ENCODE measurements at regions not wholly inside any gene's neighbourhood (a gene's known extent, or its start where the extent isn't known, plus 50 kb on each side); places are given as distances from the start of the nearest gene placed in this dataset.
"Not testable (repeated sequence)": the region's sequence is repeated elsewhere in the genome, so short reads cannot be mapped to it uniquely, and the experiment has no call there.

GRCh38 chr1:101406681-101407080 is 169.9 kb downstream of the S1PR1 start:
- Mint-ChIP-seq H3K27ac (no peak overlapping the region), H3K4me1 (ENCODE audit: low read depth) (no peaks in the 10 kb centered on the region), H3K27me3 (ENCODE audit: low read depth) (peaks cover 15% of the 10 kb centered on the region), H3K9me3 (no peaks in the 10 kb centered on the region), H3K36me3 (ENCODE audit: low read depth) (no peaks in the 10 kb centered on the region), H3K4me3 (no peak overlapping the region)

DNA sequence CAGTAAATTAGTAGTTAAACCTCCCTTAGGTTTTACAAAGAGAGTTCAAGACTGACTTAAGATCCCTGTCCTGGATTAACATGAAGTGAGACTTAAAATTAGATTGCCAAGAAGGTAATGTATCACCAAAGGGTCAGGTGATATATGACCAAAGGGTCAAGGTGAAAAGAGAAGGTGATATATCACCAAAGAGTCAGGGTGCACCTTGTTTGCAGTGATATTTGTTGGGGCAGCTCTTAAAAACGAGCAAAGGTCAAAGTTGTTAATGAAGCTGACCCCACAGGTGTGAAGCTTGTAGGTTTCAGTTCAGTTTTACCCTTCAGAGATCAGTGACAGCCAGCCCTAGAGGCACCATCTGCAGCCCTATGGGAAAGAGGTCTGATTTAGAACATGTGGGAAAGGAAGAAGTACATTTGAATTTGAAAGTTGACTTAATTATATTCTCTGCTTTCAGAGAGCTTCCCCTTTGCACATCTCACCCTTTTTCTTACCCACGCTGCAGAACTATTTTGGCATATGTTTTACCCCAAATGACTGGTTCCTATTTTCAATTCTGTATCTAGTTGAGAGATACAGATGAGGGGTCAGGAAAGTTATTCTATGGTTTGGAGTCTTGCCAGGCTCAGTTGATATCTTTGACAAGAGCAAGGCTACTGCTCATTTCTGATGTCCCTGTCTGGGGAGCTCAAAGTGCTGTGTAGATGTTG is 170.8 kb downstream of the S1PR1 start:
- Mint-ChIP-seq H3K4me3 (no peak overlapping the region), H3K9me3 (no peaks in the 10 kb centered on the region), H3K36me3 (ENCODE audit: low read depth) (no peaks in the 10 kb centered on the region), H3K27me3 (ENCODE audit: low read depth) (peaks cover 20% of the 10 kb centered on the region), H3K27ac (no peak overlapping the region), H3K4me1 (ENCODE audit: low read depth) (no peaks in the 10 kb centered on the region)

DNA sequence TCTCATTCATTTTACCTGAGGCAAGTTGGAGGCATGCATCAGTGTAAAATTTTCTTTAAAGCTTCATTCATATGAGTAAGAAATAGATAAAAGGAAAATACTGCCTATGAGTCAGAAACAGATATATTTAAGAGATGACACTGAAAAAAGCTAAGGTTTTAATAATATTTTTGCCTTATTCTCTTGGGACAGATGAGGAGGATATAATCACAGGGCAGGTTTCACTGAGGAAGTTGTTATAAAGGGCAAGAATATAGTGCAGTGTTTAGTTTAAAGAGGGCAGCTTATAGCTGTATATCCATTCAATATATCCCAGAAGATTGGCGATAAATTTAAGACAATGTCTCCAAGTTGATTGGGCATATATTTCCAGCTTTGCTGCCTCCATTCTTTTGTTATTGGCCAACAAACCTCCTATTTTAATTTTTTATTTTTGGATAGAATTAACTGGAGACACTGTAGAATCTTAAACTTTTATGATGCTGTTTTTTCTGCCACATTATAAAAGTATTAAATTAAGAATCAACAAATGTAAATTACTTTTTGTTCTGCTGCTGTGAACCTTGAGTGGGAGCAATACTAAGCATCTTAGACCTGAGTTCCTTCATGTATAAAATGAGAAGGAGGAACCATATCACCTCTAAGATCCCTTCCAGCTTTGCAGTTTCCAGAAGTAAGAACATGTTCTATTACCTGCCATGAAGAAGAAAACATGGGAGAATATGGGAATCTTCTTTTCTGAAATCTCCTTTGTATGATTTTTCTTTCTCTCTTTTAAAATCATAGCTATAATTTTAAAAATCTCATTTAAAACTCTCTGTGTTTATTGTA is 171.6 kb downstream of the S1PR1 start:
- no peaks in the 10 kb centered on the region for H3K9me3 Mint-ChIP-seq

DNA sequence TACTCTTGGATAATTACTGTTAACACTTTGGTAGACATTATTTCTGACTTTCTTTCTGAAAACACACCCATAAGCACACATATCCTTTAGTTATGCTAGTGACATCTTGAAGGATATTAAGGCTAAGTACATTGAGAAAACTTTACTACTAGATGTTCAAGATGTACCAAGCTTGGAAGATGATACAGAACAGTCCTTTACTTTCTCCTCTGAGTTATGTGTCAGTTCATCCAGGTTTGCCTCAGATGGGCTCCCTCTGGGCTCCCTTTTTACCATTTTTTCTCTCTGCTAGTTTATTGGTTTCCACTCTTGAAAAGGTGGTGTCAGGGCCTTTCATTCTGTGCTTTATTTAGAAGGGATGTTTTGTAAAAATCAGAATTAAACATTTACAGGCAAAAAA is 172.3 kb downstream of the S1PR1 start:
- Mint-ChIP-seq H3K27ac (no peak overlapping the region), H3K4me1 (ENCODE audit: low read depth) (no peaks in the 10 kb centered on the region), H3K9me3 (no peaks in the 10 kb centered on the region), H3K27me3 (ENCODE audit: low read depth) (peaks cover 30% of the 10 kb centered on the region), H3K4me3 (no peak overlapping the region), H3K36me3 (ENCODE audit: low read depth) (no peaks in the 10 kb centered on the region)

More for the DNA sequence above, 171.6 kb downstream of the S1PR1 start:
- no peak overlapping the region for H3K27ac Mint-ChIP-seq
- no peak overlapping the region for H3K4me3 Mint-ChIP-seq
- no peaks in the 10 kb centered on the region for H3K36me3 Mint-ChIP-seq (ENCODE audit: low read depth)
- no peaks in the 10 kb centered on the region for H3K4me1 Mint-ChIP-seq (ENCODE audit: low read depth)
- H3K27me3 Mint-ChIP-seq (ENCODE audit: low read depth) = peaks cover 27% of the 10 kb centered on the region

GRCh38 chr1:101410048-101410878 is 173.4 kb downstream of the S1PR1 start:
- no peak overlapping the region for H3K4me3 Mint-ChIP-seq
- no peaks in the 10 kb centered on the region for H3K4me1 Mint-ChIP-seq (ENCODE audit: low read depth)
- H3K27me3 Mint-ChIP-seq (ENCODE audit: low read depth) = peaks cover 42% of the 10 kb centered on the region
- H3K36me3 Mint-ChIP-seq (ENCODE audit: low read depth) = no peaks in the 10 kb centered on the region
- H3K9me3 Mint-ChIP-seq = no peaks in the 10 kb centered on the region
- H3K27ac Mint-ChIP-seq = no peak overlapping the region

DNA sequence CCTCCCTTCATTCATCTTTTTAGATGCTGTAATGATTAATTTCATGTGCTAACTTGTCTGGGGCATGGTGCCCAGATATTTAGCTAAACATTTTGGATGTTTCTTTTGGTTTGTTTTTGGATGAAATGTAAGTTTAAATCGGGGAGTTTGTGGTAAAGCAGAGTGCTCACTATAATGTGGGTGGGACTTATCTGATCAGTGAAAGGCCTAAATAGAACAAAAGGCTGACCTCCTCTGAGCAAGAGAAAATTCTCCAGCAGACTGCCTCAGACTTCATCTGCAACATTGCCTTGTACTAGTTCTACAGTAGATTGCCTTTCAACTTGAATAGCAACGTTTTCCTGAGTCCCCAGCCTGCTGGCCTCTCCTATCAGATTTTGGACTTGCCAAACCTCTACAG is 183.6 kb downstream of the S1PR1 start:
- H3K27ac Mint-ChIP-seq = no peak overlapping the region
- no peak overlapping the region for H3K4me3 Mint-ChIP-seq
- H3K4me1 Mint-ChIP-seq (ENCODE audit: low read depth) = no peaks in the 10 kb centered on the region
- peaks cover 3% of the 10 kb centered on the region for H3K9me3 Mint-ChIP-seq
- H3K36me3 Mint-ChIP-seq (ENCODE audit: low read depth) = no peaks in the 10 kb centered on the region
- peaks cover 12% of the 10 kb centered on the region for H3K27me3 Mint-ChIP-seq (ENCODE audit: low read depth)

GRCh38 chr1:101428083-101428482 is 191.3 kb downstream of the S1PR1 start:
- peaks cover 36% of the 10 kb centered on the region for H3K27me3 Mint-ChIP-seq (ENCODE audit: low read depth)
- H3K36me3 Mint-ChIP-seq (ENCODE audit: low read depth); H3K4me1 Mint-ChIP-seq (ENCODE audit: low read depth); H3K27ac Mint-ChIP-seq; H3K4me3 Mint-ChIP-seq: not testable (repeated sequence)
- H3K9me3 Mint-ChIP-seq = peaks cover 11% of the 10 kb centered on the region

GRCh38 chr1:101428562-101428961 is 191.7 kb downstream of the S1PR1 start:
- Mint-ChIP-seq H3K27me3 (ENCODE audit: low read depth) (peaks cover 36% of the 10 kb centered on the region), H3K9me3 (peaks cover 11% of the 10 kb centered on the region), H3K4me1 (ENCODE audit: low read depth) (no peaks in the 10 kb centered on the region), H3K36me3 (ENCODE audit: low read depth) (no peaks in the 10 kb centered on the region), H3K4me3 (no peak overlapping the region), H3K27ac (no peak overlapping the region)

DNA sequence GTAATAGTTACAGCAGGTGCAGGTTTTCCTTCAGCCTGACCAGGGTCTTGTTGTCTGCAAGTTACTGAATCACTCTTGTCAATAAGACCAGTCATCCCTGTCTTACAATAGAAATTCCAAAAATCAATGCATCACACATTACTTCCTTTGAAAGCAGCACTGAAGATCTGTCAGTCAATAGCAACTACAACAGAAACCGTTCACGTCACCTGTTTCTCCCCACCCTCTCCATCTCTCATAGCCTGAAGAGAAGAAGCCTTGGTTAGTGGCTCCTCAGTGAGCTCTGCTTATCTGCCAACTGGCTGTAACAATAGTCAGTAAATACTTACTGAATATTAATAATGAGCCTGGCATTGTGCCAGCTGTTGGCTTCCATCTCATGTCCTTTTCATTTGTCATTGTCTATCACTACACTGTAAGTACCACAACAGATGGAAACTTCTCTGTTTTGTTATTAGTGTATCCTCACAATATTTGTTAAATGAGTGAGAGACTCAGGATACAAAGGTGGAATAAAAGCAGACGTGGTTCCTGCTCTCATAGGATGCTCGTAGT is 195.2 kb downstream of the S1PR1 start:
- Mint-ChIP-seq H3K27me3 (ENCODE audit: low read depth) (peaks cover 22% of the 10 kb centered on the region), H3K36me3 (ENCODE audit: low read depth) (no peaks in the 10 kb centered on the region), H3K4me3 (no peak overlapping the region), H3K4me1 (ENCODE audit: low read depth) (no peaks in the 10 kb centered on the region), H3K9me3 (no peaks in the 10 kb centered on the region), H3K27ac (no peak overlapping the region)

DNA sequence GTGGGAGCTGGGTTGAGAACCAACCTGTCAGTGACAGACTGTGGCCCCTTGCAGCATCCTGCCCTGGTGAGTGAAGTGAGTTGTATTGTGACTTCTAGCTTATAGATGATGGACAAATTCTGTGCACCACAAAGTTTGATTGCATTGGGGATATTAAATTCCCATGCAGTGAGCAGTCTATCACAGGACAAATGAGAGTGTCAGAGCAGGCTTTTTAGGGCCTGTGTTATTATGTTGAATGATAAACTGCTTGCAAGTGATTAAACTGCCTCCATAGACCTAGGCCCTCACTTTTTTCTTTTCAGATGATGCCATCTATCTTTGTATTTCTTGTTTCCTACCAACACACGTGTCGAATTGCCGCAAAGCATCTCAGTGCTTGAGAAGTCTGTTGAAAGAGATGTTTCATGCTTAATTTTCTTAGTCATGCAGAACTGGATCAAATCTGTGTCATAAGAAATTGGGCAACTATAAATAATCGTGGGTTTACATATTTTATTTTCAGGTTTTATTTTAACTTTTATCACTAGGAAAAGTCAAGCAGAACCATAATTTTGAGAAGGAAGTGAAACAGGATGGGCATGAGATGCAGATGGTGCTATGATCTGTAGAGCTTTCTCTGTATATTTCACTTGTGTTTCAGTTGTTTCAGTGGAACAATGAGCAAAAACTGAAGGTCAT is 199.2 kb downstream of the S1PR1 start:
- no peaks in the 10 kb centered on the region for H3K9me3 Mint-ChIP-seq
- peaks cover 36% of the 10 kb centered on the region for H3K27me3 Mint-ChIP-seq (ENCODE audit: low read depth)
- no peak overlapping the region for H3K27ac Mint-ChIP-seq
- no peaks in the 10 kb centered on the region for H3K36me3 Mint-ChIP-seq (ENCODE audit: low read depth)
- no peak overlapping the region for H3K4me3 Mint-ChIP-seq
- no peaks in the 10 kb centered on the region for H3K4me1 Mint-ChIP-seq (ENCODE audit: low read depth)

DNA sequence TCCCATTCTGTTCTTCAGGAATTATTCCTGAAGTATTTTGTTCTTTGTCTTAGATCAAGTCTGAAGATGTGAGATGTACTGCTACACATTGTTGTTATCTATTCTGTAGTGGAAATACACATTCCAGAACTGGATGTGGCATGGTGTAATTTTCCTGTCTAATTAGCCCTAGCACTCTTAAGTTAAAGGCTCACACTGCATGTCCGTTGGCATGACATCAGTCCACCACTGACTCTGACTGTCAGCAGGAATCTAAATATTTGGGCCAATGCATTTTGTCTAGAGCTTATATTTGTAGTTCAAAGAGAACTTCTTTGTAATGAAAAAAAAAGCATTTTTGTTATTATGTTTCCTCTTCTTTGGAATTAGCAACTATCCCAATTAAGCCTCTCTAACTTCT is 201.0 kb downstream of the S1PR1 start:
- H3K4me3 Mint-ChIP-seq = no peak overlapping the region
- peaks cover 29% of the 10 kb centered on the region for H3K27me3 Mint-ChIP-seq (ENCODE audit: low read depth)
- no peak overlapping the region for H3K27ac Mint-ChIP-seq
- no peaks in the 10 kb centered on the region for H3K4me1 Mint-ChIP-seq (ENCODE audit: low read depth)
- H3K36me3 Mint-ChIP-seq (ENCODE audit: low read depth) = no peaks in the 10 kb centered on the region
- H3K9me3 Mint-ChIP-seq = no peaks in the 10 kb centered on the region

GRCh38 chr1:101438359-101438758 is 201.5 kb downstream of the S1PR1 start:
- H3K4me3 Mint-ChIP-seq = no peak overlapping the region
- no peak overlapping the region for H3K27ac Mint-ChIP-seq

GRCh38 chr1:101440485-101440884 is 203.7 kb downstream of the S1PR1 start:
- Mint-ChIP-seq H3K27me3 (ENCODE audit: low read depth) (peaks cover 33% of the 10 kb centered on the region), H3K36me3 (ENCODE audit: low read depth) (no peaks in the 10 kb centered on the region), H3K27ac (no peak overlapping the region), H3K4me3 (no peak overlapping the region), H3K4me1 (ENCODE audit: low read depth) (no peaks in the 10 kb centered on the region), H3K9me3 (no peaks in the 10 kb centered on the region)

More at GRCh38 chr1:101438359-101438758, 201.5 kb downstream of the S1PR1 start:
- peaks cover 28% of the 10 kb centered on the region for H3K27me3 Mint-ChIP-seq (ENCODE audit: low read depth)
- no peaks in the 10 kb centered on the region for H3K36me3 Mint-ChIP-seq (ENCODE audit: low read depth)
- no peaks in the 10 kb centered on the region for H3K4me1 Mint-ChIP-seq (ENCODE audit: low read depth)
- H3K9me3 Mint-ChIP-seq = no peaks in the 10 kb centered on the region

GRCh38 chr1:101444381-101444780 is 207.6 kb downstream of the S1PR1 start:
- Mint-ChIP-seq H3K27me3 (ENCODE audit: low read depth) (peaks cover 25% of the 10 kb centered on the region), H3K36me3 (ENCODE audit: low read depth) (no peaks in the 10 kb centered on the region), H3K4me3 (no peak overlapping the region), H3K4me1 (ENCODE audit: low read depth) (no peaks in the 10 kb centered on the region), H3K27ac (no peak overlapping the region), H3K9me3 (no peaks in the 10 kb centered on the region)
